Loucy (cell line): ENCODE measurements at regions not wholly inside any gene's neighbourhood (a gene's known extent, or its start where the extent isn't known, plus 50 kb on each side); places are given as distances from the start of the nearest gene placed in this dataset.

Experiments
- H2AFZ ChIP-seq: fragments of 200-600 bp; sonication (generic); 2 replicates; pipeline ENCODE4 v1.6.0; 2016; ENCODE audit warnings: antibody characterized with exemption, mild to moderate bottlenecking, low read length, moderate library complexity
- H3F3A ChIP-seq: fragments of 200-600 bp; 2 replicates; pipeline ENCODE4 v1.6.0; 2016; ENCODE audit warnings: antibody characterized with exemption, low read depth, mild to moderate bottlenecking
- H3K27me3 ChIP-seq: fragments of 200-600 bp; sonication (generic); 2 replicates; pipeline ENCODE4 v1.6.1; 2014; ENCODE audit warnings: low read length, mild to moderate bottlenecking; ENCODE audit not compliant: insufficient read depth, poor library complexity, severe bottlenecking
- H3K36me3 ChIP-seq: fragments of 200-600 bp; sonication (generic); 2 replicates; pipeline ENCODE4 v1.6.1; 2016; ENCODE audit warnings: low read length; ENCODE audit not compliant: insufficient read depth
- H3K4me1 ChIP-seq: fragments of 200-600 bp; sonication (generic); 2 replicates; pipeline ENCODE4 v1.5.1; 2014; ENCODE audit warnings: low read length, mild to moderate bottlenecking; ENCODE audit not compliant: insufficient read depth, poor library complexity, severe bottlenecking
- H3K4me2 ChIP-seq: fragments of 200-600 bp; sonication (generic); 2 replicates; pipeline ENCODE4 v1.6.0; 2014; ENCODE audit warnings: antibody characterized with exemption, low read length, low read depth, mild to moderate bottlenecking; ENCODE audit not compliant: poor library complexity, severe bottlenecking
- H3K4me3 ChIP-seq: fragments of 200-600 bp; sonication (generic); 2 replicates; pipeline ENCODE4 v1.5.1; 2014; ENCODE audit warnings: low read length, mild to moderate bottlenecking, mixed read lengths; ENCODE audit not compliant: poor library complexity, severe bottlenecking
- H3K79me2 ChIP-seq: fragments of 200-600 bp; sonication (generic); 2 replicates; pipeline ENCODE4 v1.6.1; 2014; ENCODE audit warnings: low read length; ENCODE audit not compliant: insufficient read depth
- H3K9ac ChIP-seq: fragments of 200-600 bp; sonication (generic); 2 replicates; pipeline ENCODE4 v1.6.0; 2014; ENCODE audit warnings: mild to moderate bottlenecking, low read depth, low read length, moderate library complexity; ENCODE audit not compliant: poor library complexity, severe bottlenecking
- H3K9me2 ChIP-seq: fragments of 200-600 bp; sonication (generic); replicated peaks from 2 replicates; pipeline ENCODE4 v1.6.1; 2016; ENCODE audit warnings: low read depth, low read length, mixed read lengths
- H3K9me3 ChIP-seq: fragments of 200-600 bp; sonication (generic); 2 replicates; pipeline ENCODE4 v1.6.1; 2014; ENCODE audit warnings: mild to moderate bottlenecking, antibody characterized with exemption, low read length, low read depth; ENCODE audit not compliant: insufficient read depth
- H4K20me1 ChIP-seq: fragments of 200-600 bp; sonication (generic); 2 replicates; pipeline ENCODE4 v1.6.0; 2014; ENCODE audit warnings: antibody characterized with exemption, low read length, mild to moderate bottlenecking; ENCODE audit not compliant: insufficient read depth, poor library complexity, severe bottlenecking
- EZH2phosphoT487 ChIP-seq: fragments of 200-600 bp; IDR thresholded peaks from 2 replicates; pipeline ENCODE4 v1.6.1; 2018; ENCODE audit warnings: antibody characterized with exemption, mild to moderate bottlenecking, moderate library complexity, borderline replicate concordance
- TF ChIP-seq, protein P1 (sequence below): fragments of 200-600 bp; sonication (generic); conservative IDR thresholded peaks from 2 replicates; pipeline ENCODE4 v1.5.1; 2014; ENCODE audit warnings: mild to moderate bottlenecking, antibody characterized with exemption, low read length

GRCh38 chr12:90514325-90514724, 440.7 kb downstream of the CCER1 start:
- Histone ChIP-seq H3K4me1 (no peaks in the 10 kb centered on the region), H3K4me2 (no peak overlapping the region), H3K4me3 (no peak overlapping the region), H3F3A (no peaks in the 10 kb centered on the region), H3K36me3 (no peaks in the 10 kb centered on the region), H3K9me2 (no peaks in the 10 kb centered on the region), H3K9ac (no peak overlapping the region), H4K20me1 (no peaks in the 10 kb centered on the region), H2AFZ (no peak overlapping the region), H3K9me3 (no peaks in the 10 kb centered on the region), H3K27me3 (no peaks in the 10 kb centered on the region), H3K79me2 (no peaks in the 10 kb centered on the region)
- TF ChIP-seq EZH2phosphoT487, result no peak
- TF ChIP-seq, protein P1, sequence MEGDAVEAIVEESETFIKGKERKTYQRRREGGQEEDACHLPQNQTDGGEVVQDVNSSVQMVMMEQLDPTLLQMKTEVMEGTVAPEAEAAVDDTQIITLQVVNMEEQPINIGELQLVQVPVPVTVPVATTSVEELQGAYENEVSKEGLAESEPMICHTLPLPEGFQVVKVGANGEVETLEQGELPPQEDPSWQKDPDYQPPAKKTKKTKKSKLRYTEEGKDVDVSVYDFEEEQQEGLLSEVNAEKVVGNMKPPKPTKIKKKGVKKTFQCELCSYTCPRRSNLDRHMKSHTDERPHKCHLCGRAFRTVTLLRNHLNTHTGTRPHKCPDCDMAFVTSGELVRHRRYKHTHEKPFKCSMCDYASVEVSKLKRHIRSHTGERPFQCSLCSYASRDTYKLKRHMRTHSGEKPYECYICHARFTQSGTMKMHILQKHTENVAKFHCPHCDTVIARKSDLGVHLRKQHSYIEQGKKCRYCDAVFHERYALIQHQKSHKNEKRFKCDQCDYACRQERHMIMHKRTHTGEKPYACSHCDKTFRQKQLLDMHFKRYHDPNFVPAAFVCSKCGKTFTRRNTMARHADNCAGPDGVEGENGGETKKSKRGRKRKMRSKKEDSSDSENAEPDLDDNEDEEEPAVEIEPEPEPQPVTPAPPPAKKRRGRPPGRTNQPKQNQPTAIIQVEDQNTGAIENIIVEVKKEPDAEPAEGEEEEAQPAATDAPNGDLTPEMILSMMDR, result no peak

GRCh38 chr12:90512518-90512917, 442.5 kb downstream of the CCER1 start:
- no peak overlapping the region for H2AFZ ChIP-seq
- H4K20me1 ChIP-seq, result no peaks in the 10 kb centered on the region
- H3K4me1 ChIP-seq, result no peaks in the 10 kb centered on the region
- no peak overlapping the region for H3K4me3 ChIP-seq
- no peaks in the 10 kb centered on the region for H3K27me3 ChIP-seq
- H3K9me3 ChIP-seq, result no peaks in the 10 kb centered on the region
- H3K79me2 ChIP-seq, result no peaks in the 10 kb centered on the region
- H3F3A ChIP-seq, result no peaks in the 10 kb centered on the region
- H3K4me2 ChIP-seq, result no peak overlapping the region
- no peak overlapping the region for H3K9ac ChIP-seq
- TF ChIP-seq, protein P1, result no peak
- no peak for TF ChIP-seq EZH2phosphoT487
- no peaks in the 10 kb centered on the region for H3K9me2 ChIP-seq
- H3K36me3 ChIP-seq, result no peaks in the 10 kb centered on the region

- Histone ChIP-seq H3K9me2 (no peaks in the 10 kb centered on the region), H3F3A (no peaks in the 10 kb centered on the region), H3K36me3 (no peaks in the 10 kb centered on the region), H3K4me2 (no peak overlapping the region), H3K9me3 (no peaks in the 10 kb centered on the region), H3K4me3 (no peak overlapping the region), H3K4me1 (no peaks in the 10 kb centered on the region), H3K9ac (no peak overlapping the region), H4K20me1 (no peaks in the 10 kb centered on the region), H3K27me3 (no peaks in the 10 kb centered on the region), H3K79me2 (no peaks in the 10 kb centered on the region), H2AFZ (no peak overlapping the region)
- TF ChIP-seq EZH2phosphoT487, result no peak
- TF ChIP-seq, protein P1, result no peak
Measured at GRCh38 chr12:90510948-90511347, 444.0 kb downstream of the CCER1 start.
